ENCODE measurements at regions not wholly inside any gene's neighbourhood (a gene's known extent, or its start where the extent isn't known, plus 50 kb on each side); places are given as distances from the start of the nearest gene placed in this dataset.

DNA sequence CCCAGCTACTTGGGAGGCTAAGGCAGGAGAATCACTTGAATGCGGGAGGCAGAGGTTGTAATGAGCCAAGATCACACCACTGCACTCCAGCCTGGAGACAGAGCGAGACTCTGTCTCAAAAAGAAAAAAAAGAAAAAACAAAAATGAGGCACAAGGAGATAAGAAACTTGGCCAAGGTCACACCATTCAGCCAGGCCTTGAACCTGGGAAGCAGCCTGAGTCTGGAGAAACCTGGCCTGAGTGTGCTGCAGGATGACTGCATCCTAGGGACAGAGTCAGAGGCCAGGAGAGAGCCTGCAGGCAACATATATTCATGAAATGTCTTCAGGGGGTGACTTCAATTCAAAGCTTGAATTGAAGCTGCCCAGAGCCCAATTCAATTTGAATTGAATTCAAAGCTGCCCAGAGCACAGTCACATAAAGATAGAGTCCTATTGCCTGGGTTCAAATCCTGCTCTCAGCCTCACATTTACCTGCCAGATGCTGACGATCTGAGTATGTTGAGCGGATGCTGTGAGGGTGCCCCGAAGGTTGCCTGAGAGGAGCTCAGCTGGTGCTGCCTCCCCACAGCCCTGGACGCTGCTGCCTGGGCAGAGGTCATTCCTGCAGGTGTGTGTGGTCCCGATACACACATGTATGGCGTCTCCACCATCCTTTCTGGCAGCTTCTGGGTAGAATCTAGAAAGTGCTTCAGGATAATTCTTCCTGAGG is 307.7 kb downstream of the AJAP1 start:
- DNase-seq (ENCODE audit: low read depth) = no peak

DNA sequence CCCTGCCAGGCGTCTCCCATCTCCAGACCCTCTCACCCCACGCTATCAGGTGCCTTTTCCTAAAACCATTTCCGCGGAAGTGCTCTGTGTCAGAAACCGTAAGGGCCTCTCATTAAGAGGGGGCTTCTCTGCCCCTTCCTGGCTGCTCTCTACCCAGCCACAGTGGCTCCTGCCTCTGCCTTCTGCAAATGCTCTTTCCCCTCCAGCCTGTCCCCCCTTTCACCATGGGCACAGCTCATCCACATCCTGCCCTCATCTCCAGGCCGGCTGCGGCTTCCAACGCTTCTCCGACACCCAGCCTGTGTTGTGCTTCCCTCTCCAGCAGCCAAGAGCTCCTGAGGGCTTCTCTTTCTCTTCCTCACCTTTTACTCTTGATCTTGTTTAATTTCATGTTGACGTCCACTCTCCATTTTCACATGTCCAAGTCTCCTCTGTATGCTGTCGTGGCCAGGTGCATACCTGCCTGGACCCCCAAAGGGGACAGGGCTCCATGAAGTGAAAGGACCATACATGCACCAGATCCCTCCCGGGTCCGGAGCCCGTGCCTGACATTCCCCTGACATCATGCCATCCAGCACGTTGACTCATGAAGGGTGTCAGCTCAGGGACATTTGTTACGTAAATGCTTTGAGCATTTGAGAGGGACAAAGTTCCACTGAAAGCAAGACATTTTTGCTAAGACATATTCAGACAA is 306.5 kb downstream of the AJAP1 start:
- DNase-seq (ENCODE audit: low read depth) = no peak

DNA sequence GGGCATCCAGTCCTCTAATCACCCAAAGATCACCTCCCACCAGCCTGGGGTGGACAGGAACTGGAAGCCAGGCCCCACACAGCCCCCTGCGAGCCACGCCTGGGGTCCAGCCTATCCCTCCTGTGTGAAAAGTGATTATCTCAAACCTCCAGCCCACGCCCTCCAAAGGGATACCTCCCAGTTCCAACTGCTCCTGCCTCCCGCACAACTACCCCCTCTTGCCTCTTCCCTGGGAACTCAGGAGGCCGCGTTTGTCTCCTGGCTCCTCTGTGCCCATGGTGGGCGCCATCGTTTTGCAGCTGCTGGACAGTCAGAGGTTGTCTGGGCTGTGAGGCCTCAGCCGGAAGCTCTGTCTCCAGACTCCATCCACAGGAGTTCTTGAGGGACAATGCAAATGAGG is 305.9 kb downstream of the AJAP1 start:
- DNase-seq (ENCODE audit: low read depth) = no peak

DNA sequence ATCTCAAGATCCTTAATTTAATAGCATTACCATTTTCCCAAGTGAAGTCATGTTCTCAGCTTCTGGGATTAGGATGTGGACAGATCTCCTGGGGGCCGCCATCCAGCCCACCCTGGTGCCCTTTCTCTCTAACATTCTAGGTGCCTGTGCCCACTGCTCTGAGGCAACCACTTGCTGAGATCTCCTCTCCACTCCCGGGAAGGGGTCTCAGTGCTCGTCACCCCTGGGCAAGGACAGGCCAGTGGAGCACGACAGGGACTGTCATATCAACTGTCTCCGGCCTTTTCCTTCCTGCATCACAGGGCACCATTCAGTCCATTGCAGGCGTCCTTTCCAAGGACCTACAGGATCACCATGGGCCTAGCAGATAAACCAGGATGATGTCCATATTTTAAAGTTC is 304.8 kb downstream of the AJAP1 start:
- DNase-seq (ENCODE audit: low read depth) = no peak

DNA sequence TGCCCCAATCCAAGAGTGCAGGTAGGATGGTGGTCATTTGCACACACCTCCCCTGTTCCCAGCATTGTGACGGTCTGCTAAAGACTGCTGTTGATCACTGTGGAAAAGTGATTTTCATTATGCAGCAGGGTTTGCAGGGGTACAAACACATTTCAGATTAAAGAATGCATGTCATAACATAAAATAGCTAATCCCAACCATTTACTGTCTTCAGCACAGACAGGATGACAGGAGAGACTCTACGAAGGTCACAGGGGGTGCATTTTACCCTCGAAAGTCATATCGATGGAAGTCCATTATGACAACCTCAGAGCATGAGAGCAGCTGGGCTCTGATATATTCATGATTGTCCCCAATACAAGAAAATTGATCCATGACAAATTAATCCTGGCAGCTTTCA is 302.6 kb downstream of the AJAP1 start:
- no peak for DNase-seq (ENCODE audit: low read depth)

DNA sequence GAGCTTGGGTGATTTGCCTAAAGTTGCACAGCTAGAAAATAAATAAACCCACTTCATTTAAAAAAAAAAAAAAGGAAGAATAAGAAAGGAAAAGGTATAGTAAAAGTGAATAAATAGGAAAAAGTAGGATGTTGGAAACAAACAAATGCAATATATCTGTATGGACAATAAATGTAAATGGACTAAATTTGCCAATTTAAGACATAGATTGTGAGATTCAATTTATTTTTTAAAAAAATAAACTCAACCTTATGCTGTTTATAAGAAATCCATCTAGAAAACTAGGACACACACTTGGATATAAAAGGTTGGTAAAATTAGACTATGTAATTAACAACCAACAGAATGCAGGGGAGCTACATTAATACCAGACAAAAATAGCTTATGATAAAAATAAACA is 300.0 kb downstream of the AJAP1 start:
- no peak for DNase-seq (ENCODE audit: low read depth)

DNA sequence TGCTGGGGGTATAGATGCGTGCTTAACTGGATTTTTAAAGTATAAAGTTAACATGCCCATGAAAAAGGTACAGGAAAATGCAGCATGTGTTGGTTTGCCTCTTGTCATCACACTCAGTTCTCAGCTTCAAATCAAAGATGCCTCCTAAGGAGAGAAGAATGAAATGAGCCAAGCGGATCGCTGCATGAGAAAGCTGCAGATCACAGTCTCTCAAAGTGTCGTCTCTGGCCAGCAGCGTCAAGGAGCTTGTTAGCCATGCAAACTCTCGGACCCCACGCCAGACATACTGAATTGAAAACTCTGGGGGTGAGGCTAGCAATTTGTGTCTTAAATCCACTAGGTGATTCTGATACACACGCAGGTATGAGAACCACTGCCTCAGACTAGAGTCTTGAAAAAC is 297.2 kb downstream of the AJAP1 start:
- DNase-seq (ENCODE audit: low read depth) = no peak

DNA sequence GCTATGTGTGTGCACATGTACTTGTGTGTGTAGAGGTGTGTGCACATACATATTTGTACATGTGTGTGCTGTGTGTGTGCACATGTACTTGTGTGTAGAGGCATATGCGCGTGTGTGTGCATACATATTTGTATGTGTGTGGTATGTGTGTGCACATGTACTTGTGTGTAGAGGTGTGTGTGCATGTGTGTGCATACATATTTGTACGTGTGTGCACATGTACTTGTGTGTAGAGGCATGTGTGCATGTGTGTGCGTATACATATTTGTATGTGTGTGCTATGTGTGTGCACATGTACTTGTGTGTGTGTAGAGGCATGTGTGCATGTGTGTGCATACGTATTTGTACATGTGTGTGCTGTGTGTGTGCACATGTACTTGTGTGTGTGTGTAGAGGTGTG is 291.9 kb downstream of the AJAP1 start:
- DNase-seq (ENCODE audit: low read depth) = no peak

DNA sequence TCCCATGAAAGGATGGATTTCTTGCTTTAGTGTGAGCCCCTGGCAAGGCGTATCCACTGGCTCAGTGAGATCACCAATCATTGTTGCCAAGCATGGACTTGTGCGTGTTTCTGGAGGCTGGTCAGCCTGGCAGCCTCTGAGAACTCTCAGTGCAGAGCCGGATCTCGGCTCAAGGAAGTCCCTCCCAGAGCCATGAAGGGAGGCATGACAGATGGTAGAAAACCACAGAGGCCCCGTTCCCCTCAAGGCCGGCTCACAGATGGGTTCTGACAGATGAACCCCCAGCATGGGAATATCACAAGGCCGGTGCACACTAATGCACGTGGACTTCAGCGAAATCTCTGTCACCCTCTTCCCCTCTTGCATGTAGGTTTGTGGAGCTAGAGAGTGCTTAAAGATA is 290.5 kb downstream of the AJAP1 start:
- DNase-seq (ENCODE audit: low read depth) = no peak

DNA sequence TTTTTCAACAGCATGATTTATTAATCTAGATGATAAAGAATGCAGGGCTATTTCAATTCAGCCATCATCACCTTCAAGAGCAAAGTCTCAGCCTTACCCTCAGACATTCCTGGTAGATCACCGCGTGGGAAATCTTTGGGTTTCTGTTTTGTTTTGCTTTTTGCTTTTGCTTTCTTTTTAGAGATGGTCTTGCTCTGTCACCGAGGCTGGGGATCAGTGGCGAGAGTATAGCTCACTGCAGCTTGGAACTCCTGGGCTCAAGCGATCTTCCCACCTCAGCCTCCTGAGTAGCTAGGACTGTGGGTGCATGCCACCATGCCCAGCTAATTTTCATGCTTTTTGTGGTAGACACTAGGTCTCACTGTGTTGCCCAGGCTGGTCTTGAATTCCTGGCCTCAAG is 289.7 kb downstream of the AJAP1 start:
- no peak for DNase-seq (ENCODE audit: low read depth)

DNA sequence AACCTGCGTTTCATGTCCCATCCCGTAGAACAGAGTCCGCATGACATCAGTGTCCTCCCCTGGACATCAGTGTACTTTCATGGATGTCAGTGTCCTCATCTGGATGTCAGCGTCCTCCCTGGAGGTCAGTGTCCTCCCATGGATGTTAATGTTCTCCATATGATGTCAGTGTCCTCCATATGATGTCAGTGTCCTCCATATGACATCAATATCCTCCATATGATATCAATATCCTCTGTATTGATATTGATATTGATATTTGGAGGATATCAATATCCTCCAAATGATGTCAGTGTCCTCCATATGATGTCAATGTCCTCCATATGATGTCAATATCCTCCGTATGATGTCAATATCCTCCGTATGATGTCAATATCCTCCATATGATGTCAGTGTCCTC is 284.9 kb downstream of the AJAP1 start:
- DNase-seq (ENCODE audit: low read depth) = no peak

DNA sequence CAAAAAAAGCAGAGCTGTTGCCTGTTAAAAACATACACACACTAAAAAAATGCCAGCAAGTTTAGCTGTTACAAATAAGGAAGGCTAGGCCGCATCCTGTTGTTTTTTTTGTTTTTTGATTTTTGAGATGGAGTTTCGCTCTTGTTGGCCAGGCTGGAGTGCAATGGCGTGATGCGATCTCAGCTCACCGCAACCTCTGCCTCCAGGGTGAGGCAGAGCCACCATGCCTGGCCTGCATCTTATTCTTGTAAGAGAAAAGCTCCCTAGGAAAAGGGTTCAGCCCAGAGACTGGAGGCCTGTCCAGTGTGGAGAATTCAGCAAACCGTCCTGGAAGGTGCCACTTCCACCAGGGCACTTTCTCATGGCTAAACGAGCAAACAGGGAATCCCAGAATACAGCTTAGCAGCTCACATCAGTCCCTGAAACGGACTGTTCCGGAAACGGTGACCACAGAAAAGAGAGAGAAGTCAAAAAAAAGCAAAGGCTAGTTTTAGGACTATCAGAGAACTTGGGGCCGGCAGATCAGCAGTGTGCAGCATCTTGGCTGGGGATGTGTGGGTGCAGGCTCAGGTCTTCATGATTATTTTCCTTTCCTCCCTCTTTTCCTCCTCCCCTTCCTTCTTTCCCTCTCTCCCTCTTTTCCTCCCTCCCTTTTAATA is 283.6 kb downstream of the AJAP1 start:
- no peak for DNase-seq (ENCODE audit: low read depth)

DNA sequence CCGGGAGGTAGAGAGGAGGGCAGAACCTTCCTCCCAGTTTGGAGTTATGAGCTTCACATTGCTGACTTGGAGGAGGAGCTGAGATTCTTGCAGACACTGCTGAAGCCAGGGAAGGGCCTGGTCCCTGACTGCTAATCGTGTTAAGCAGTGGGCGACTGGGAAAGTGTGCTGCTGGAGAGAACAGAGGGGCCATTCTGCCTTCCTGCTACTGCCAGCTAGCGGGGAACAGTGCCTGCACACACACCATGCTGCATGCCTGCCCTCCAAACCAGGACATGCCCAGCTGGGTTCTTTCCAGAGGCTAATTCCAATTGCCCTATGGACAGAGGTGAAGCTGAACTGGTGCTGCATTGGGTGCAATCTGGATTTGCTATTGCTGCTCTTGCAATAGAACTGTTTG is 281.4 kb downstream of the AJAP1 start:
- DNase-seq (ENCODE audit: low read depth) = no peak

DNA sequence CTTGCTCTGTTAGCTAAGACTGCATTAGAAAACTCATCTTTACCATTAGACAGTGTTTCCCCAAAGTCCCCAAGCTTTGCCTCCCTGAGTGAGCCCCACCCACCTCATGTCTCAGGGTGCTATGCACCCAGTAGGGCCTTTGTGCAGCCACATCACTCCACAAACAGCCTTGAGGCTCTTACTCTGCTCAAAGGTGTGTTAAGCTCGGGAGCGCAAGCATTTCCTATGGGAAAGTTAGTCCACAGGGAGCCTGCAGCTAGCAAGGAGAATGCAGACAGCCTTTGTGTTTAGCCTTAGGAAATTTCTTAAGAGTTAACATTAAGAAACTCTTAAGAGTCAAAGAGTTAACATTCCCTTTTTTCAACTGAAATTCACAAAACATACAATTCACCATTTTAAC is 278.8 kb downstream of the AJAP1 start:
- no peak for DNase-seq (ENCODE audit: low read depth)

DNA sequence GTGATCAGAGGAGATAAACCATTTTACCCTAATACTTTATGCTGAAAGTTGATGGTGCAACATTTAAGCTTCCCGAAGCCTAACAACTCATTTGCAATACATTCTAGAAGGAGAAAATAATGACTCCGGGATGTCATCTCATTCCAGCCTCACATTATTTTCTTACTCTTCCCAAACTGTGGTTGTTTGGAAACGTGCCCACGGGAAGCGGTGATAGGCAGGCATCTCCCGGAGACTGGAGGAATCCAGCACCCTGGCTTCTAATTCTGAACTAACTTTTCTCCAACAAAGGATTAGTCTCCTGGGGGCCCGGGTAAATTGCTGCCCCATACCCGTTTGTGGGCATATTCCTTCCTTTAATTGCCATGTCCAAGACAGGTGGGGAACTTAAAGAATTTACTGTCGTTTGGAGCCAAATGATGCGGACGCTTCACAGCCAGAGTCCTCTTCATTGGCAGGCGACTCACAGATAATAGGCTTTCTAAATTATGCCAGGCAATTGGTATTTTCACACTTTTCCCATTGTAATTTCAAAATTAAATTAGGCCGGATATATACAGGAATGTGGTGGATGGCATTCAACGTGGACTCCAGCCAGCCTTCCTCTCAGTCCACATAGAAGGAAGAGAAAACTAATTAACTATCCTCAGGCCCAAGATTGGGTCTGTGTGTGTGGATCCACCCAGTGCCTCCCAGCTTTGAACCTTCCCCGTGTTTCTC is 278.1 kb downstream of the AJAP1 start:
- no peak for DNase-seq (ENCODE audit: low read depth)

DNA sequence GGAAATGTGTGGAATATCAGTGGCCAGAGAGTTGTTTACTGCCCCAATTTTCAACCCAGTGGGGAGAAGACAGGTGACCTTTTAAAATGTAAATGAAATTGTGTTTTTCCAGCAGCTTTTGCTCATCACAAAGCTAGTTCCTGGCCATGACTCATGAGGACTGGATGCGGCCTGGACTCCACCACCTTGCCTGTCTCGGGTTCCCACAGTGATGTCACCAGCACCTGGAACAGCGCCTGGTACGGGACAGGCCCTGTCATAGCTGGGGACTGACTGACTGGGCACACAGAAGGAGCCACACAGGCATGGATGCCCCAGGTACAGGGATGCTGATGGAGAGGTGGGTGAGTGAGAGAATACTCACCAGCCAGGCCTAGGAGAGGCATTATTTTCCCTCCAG is 277.1 kb downstream of the AJAP1 start:
- DNase-seq (ENCODE audit: low read depth) = no peak

DNA sequence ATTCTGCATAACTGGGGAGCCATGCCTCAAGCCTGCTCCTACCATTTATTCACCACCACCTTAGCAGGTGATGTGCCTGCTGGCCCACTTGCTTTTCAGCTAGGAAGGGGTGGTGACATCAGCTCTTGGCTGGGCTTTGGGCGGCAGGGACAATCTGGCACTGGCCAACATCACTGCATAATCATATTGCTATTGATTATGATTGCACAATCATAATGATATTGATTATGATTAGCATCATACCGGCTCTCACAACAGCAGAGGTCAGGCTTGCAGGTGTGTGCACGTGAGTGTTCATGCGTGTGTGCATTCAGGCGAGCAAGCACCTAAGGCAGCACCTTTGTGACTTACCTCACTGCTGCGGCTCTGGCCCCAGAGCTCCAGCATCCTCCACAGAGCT is 273.8 kb downstream of the AJAP1 start:
- DNase-seq (ENCODE audit: low read depth) = no peak

DNA sequence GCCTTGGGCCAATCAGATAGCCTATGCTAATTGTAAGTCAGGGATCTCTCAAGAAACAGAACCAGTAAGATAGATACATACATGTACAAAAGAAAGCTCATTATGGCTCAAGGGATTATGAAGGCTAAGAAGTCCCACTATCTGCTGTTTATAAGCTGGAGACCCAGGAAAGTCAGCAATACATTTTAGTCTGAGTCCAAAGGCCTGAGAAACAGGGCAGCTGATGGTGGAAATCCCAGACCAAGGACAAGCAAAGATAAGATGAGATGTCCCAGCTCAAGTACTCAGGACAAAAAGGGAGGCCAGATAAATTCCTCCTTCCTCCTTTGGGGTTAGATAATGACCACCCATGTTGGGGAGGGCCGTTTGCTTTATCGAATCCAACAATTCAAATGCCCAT is 269.9 kb downstream of the AJAP1 start:
- no peak for DNase-seq (ENCODE audit: low read depth)

DNA sequence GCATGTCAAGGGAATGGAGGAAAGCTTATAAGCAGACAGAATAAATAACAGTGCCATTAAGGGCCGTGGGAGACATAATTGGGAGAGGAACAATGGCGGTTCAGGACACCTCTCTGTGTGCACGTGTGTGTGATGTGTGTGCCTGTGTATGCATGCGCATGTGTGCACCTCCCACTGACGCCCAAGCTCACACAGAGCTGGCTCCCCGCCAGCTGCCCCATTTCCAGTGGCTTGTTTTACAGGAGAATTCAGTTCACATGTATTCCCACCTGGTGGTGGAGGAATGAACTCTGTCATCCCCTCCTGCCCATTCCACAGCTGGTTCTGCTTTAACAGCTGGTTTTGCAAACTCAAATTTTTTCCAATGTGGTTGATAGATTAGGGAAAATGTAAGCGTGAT is 262.2 kb downstream of the AJAP1 start:
- no peak for DNase-seq (ENCODE audit: low read depth)

DNA sequence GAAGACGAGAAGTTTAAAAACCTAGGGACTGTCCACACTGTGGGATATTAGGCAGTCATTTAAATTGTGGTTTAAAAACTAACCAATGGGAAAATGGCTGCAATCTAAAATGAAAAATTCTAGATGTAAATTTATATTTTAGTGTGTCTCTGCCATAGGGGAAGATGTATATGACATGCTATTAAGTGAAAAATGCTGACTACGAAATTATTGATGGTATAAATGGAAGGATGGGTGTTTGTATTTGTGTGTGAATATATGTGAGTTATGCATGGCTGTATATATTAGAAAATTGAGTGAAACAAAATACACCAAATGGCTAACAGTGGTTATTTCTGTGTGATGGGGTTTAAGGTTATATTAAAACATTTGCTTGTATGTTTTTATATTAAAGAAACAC is 260.7 kb downstream of the AJAP1 start:
- no peak for DNase-seq (ENCODE audit: low read depth)

DNA sequence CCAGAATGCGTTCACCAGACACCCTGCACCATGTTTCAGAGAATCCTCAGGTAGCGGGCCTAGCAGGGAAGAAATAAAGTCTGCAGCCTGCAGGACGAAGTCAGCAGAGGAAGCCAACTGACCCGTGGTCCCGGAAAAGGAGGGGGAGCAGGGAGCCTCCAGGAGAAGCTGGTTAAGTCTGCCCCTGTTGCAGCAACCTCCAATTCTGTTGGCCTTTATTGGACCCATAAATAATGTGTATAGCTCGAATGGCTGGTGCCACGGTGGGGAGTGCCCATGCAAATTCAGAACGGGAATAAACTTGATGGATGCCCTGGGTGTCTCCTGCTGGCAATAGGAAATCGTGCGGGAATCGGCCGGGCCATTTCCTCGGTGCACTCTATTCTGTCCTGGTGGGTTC is 254.1 kb downstream of the AJAP1 start:
- DNase-seq (ENCODE audit: low read depth) = no peak

DNA sequence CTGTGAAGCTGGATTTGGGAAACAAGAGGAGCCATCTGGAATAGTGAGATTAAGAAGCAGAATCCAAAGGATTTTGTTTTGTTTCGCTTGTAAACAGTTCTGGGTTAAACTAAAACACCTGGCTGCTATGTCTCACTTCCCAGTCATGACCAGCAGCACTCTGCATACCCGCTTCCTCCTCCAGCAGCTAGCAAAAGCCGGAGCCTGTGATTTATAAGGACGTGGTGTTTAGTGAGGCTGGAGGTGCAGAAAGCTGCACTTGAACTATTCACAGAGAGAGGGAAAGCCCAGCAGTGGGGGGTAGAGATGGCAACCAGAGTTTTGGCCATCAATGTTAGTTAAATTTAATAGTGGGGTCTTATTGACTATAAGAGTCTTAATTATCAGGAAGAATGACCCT is 240.2 kb downstream of the AJAP1 start:
- DNase-seq (ENCODE audit: low read depth) = no peak

DNA sequence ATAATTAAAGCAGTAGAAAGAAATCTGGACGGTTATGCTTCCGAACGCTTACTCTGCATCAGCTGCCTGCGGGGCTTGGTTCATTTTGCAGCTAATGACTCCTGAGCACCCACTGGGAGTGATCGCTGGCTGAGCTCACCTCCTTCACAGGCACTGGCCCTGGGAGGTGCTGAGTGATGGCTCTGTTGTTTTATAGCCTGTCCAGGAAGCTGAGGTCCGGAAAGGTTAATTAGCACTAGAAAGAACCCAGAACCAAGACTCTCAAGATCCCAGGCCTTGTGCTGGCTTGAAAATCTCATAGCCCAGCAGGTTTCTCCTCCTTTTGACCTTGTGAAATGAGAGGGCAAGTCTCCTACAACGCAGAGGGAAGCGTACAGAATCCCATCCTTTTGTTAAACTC is 226.2 kb downstream of the AJAP1 start:
- DNase-seq (ENCODE audit: low read depth) = no peak
